K562 (cell line): ENCODE measurements at regions not wholly inside any gene's neighbourhood (a gene's known extent, or its start where the extent isn't known, plus 50 kb on each side); places are given as distances from the start of the nearest gene placed in this dataset.

ENCODE experiments used
- BRD4 ChIP-seq: fragments of 200-600 bp; sonication (generic); IDR thresholded peaks from 2 replicates; pipeline ENCODE4 v1.6.1; 2017; ENCODE audit warnings: inconsistent platforms
- DPF2 ChIP-seq: fragments of 450-650 bp; IDR thresholded peaks from 2 replicates; pipeline ENCODE4 v1.6.1; 2016
- ETV6 ChIP-seq, 3 experiments: fragments of 150-350 bp in 1 of 3; sonication (generic) in 1 of 3; formaldehyde crosslinking in 1 of 3; IDR thresholded peaks; 2 replicates each; pipeline versions ENCODE4 v1.6.1 to v1.8.0; 2014 to 2022; ENCODE audit warnings: borderline replicate concordance in 2 of 3, low read depth in 2 of 3, antibody characterized with exemption in 1 of 3, low read length in 1 of 3, mild to moderate bottlenecking in 1 of 3, missing genetic modification reagents in 1 of 3
- HDAC8 ChIP-seq: fragments of 450-650 bp; IDR thresholded peaks from 2 replicates; pipeline ENCODE4 v1.6.1; 2016; ENCODE audit warnings: mild to moderate bottlenecking, missing genetic modification characterization, moderate library complexity, missing compliant biosample characterization
- HLTF ChIP-seq: fragments of 450-650 bp; IDR thresholded peaks from 2 replicates; pipeline ENCODE4 v1.6.1; 2016
- KDM1A ChIP-seq, 2 experiments: fragments of 450-650 bp; IDR thresholded peaks; 2 replicates each; pipeline ENCODE4 v1.6.1; 2016; ENCODE audit warnings: mild to moderate bottlenecking in 2 of 2
- NCOR1 ChIP-seq: fragments of 450-650 bp; IDR thresholded peaks from 2 replicates; pipeline ENCODE4 v1.6.1; 2016; ENCODE audit warnings: mild to moderate bottlenecking, moderate library complexity
- NFE2L1 ChIP-seq: fragments of 450-650 bp; IDR thresholded peaks from 2 replicates; pipeline ENCODE4 v1.6.1; 2016; ENCODE audit warnings: missing genetic modification characterization, low read depth, mild to moderate bottlenecking, missing compliant biosample characterization, moderate library complexity, borderline replicate concordance
- NR2F6 ChIP-seq: fragments of 450-650 bp; formaldehyde crosslinking; IDR thresholded peaks from 2 replicates; pipeline ENCODE4 v1.4.0; 2020; ENCODE audit warnings: mild to moderate bottlenecking
- SMAD4 ChIP-seq: fragments of 250-450 bp; sonication (Bioruptor Pico); conservative IDR thresholded peaks from 2 replicates; pipeline ENCODE4 v1.8.0; 2021; ENCODE audit warnings: inconsistent platforms, mild to moderate bottlenecking, moderate library complexity
- SMARCA4 ChIP-seq: fragments of 450-650 bp; IDR thresholded peaks from 2 replicates; pipeline ENCODE4 v1.6.1; 2016
- SMARCA5 ChIP-seq: fragments of 450-650 bp; IDR thresholded peaks from 2 replicates; pipeline ENCODE4 v1.6.1; 2016
- TAF9B ChIP-seq: fragments of 450-650 bp; IDR thresholded peaks from 2 replicates; pipeline ENCODE4 v1.6.1; 2018; ENCODE audit warnings: mild to moderate bottlenecking; ENCODE audit not compliant: partially characterized antibody
- TAL1 ChIP-seq: fragments of 450-650 bp; IDR thresholded peaks from 2 replicates; pipeline ENCODE4 v1.6.1; 2016; ENCODE audit warnings: mild to moderate bottlenecking
- TCF3 ChIP-seq: sonication (generic); formaldehyde crosslinking; IDR thresholded peaks from 2 replicates; pipeline ENCODE4 v1.4.0; 2020; ENCODE audit warnings: mild to moderate bottlenecking, missing genetic modification reagents
- TRIM24 ChIP-seq, 2 experiments: fragments of 450-650 bp; IDR thresholded peaks; 2 replicates each; pipeline ENCODE4 v1.6.1; 2016
- XRCC5 ChIP-seq: fragments of 200-400 bp; formaldehyde crosslinking; IDR thresholded peaks from 2 replicates; pipeline ENCODE4 v1.6.1; 2017; ENCODE audit warnings: low read depth, mild to moderate bottlenecking, low read length
- ZBED1 ChIP-seq: IDR thresholded peaks from 2 replicates; pipeline ENCODE4 v1.6.1; 2014
- ZNF232 ChIP-seq: sonication (generic); formaldehyde crosslinking; IDR thresholded peaks from 2 replicates; pipeline ENCODE4 v1.8.0; 2022; ENCODE audit warnings: mild to moderate bottlenecking, missing genetic modification reagents
- ZNF324 ChIP-seq: fragments of 250-450 bp; sonication (Bioruptor Pico); IDR thresholded peaks from 2 replicates; pipeline ENCODE4 v1.4.0; 2020; ENCODE audit warnings: mild to moderate bottlenecking
- TF ChIP-seq, protein P1 (sequence below), 2 experiments: fragments of 450-650 bp; formaldehyde crosslinking in 1 of 2; IDR thresholded peaks; 2 replicates each; pipeline versions ENCODE4 v1.4.0 to v1.6.1; 2014 to 2020; ENCODE audit warnings: mild to moderate bottlenecking in 2 of 2, borderline replicate concordance in 1 of 2, low read depth in 1 of 2
- TF ChIP-seq, protein P2 (sequence below): fragments of 250-450 bp; sonication (Bioruptor Pico); IDR thresholded peaks from 2 replicates; pipeline ENCODE4 v1.9.0; 2021; ENCODE audit warnings: mild to moderate bottlenecking, inconsistent platforms

DNA sequence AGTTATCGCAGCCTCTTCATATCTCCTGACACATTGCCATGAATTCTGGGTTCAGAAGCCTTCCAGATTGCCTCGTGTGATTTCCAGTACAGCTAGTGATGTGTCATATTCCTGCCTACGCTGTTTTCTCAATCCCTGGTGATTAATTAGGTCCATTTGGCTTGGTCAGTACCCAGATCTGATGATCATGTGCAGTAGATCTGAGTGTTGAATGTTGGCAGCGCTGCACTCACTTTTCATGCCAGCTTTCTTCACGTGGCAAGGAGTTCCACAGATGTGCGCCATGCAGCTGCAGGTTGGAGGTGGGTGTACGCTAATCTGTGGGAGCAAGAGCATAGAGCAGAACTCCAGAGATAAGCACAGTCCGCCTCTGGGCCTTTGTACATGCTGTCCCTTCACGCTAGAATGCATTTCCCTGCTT lies 86.9 kb upstream of the COL6A5 start (continued):
- TF ChIP-seq, protein P1, sequence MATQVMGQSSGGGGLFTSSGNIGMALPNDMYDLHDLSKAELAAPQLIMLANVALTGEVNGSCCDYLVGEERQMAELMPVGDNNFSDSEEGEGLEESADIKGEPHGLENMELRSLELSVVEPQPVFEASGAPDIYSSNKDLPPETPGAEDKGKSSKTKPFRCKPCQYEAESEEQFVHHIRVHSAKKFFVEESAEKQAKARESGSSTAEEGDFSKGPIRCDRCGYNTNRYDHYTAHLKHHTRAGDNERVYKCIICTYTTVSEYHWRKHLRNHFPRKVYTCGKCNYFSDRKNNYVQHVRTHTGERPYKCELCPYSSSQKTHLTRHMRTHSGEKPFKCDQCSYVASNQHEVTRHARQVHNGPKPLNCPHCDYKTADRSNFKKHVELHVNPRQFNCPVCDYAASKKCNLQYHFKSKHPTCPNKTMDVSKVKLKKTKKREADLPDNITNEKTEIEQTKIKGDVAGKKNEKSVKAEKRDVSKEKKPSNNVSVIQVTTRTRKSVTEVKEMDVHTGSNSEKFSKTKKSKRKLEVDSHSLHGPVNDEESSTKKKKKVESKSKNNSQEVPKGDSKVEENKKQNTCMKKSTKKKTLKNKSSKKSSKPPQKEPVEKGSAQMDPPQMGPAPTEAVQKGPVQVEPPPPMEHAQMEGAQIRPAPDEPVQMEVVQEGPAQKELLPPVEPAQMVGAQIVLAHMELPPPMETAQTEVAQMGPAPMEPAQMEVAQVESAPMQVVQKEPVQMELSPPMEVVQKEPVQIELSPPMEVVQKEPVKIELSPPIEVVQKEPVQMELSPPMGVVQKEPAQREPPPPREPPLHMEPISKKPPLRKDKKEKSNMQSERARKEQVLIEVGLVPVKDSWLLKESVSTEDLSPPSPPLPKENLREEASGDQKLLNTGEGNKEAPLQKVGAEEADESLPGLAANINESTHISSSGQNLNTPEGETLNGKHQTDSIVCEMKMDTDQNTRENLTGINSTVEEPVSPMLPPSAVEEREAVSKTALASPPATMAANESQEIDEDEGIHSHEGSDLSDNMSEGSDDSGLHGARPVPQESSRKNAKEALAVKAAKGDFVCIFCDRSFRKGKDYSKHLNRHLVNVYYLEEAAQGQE (IDR thresholded peaks at IDR 0.05; ENCODE audit: borderline replicate concordance) = no peak
- TF ChIP-seq, protein P1 (CRISPR knock-in tag; IDR thresholded peaks at IDR 0.05; ENCODE audit: low read depth) = no peak
- no peak for TF ChIP-seq NR2F6 (CRISPR knock-in tag)
- peak; percentile 82; the same call in 1 of the 2 replicates for TF ChIP-seq DPF2
- peak in 1 of 2 experiments; percentile 5; a peak in 1 of 4 replicates for TF ChIP-seq ETV6 (IDR thresholded peaks at IDR 0.05; ENCODE audit: borderline replicate concordance in 1 of 2, low read depth in 2 of 2, low read length in 1 of 2)
- no peak for TF ChIP-seq ETV6 (CRISPR knock-in tag; IDR thresholded peaks at IDR 0.05; ENCODE audit: borderline replicate concordance)
- no peak for TF ChIP-seq TAF9B
- no peak for TF ChIP-seq XRCC5
- no peak for TF ChIP-seq SMARCA5
- TF ChIP-seq HDAC8 (tag) = no peak
- no peak for TF ChIP-seq BRD4
- TF ChIP-seq TCF3 (CRISPR knock-in tag) = peak; percentile 48; the same call in 1 of the 2 replicates
- TF ChIP-seq, protein P2, sequence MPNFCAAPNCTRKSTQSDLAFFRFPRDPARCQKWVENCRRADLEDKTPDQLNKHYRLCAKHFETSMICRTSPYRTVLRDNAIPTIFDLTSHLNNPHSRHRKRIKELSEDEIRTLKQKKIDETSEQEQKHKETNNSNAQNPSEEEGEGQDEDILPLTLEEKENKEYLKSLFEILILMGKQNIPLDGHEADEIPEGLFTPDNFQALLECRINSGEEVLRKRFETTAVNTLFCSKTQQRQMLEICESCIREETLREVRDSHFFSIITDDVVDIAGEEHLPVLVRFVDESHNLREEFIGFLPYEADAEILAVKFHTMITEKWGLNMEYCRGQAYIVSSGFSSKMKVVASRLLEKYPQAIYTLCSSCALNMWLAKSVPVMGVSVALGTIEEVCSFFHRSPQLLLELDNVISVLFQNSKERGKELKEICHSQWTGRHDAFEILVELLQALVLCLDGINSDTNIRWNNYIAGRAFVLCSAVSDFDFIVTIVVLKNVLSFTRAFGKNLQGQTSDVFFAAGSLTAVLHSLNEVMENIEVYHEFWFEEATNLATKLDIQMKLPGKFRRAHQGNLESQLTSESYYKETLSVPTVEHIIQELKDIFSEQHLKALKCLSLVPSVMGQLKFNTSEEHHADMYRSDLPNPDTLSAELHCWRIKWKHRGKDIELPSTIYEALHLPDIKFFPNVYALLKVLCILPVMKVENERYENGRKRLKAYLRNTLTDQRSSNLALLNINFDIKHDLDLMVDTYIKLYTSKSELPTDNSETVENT (CRISPR knock-in tag) = no peak
- TF ChIP-seq ZBED1 = no peak
- TF ChIP-seq SMARCA4 = peak; percentile 59
- no peak for TF ChIP-seq ZNF232 (CRISPR knock-in tag)
- TF ChIP-seq NFE2L1 (tag) = no peak
- TF ChIP-seq NCOR1 = peak; percentile 38; the same call in 1 of the 2 replicates
- TF ChIP-seq TAL1 = peak; percentile 49; the same call in 1 of the 2 replicates
- TF ChIP-seq TRIM24 (IDR thresholded peaks at IDR 0.05) = peak in 1 of 2 experiments; percentile 40; a peak in 2 of 4 replicates
- 0 out of 2 replicates have a peak, but pooled peaks have one; percentile 15 for TF ChIP-seq SMAD4
- TF ChIP-seq KDM1A (IDR thresholded peaks at IDR 0.05) = peak; percentile 90 to 92
- TF ChIP-seq ZNF324 (CRISPR knock-in tag) = no peak
- no peak for TF ChIP-seq HLTF
